DOHH2 (cell line): ENCODE measurements at regions not wholly inside any gene's neighbourhood (a gene's known extent, or its start where the extent isn't known, plus 50 kb on each side); places are given as distances from the start of the nearest gene placed in this dataset.

ENCODE experiments used
- CTCF ChIP-seq: fragments of 200-600 bp; sonication (generic); IDR thresholded peaks from one replicate; pipeline ENCODE4 v1.5.1; 2014; ENCODE audit warnings: antibody characterized with exemption, mild to moderate bottlenecking, low read depth, low read length; ENCODE audit not compliant: poor library complexity, severe bottlenecking
- EZH2phosphoT487 ChIP-seq: fragments of 200-600 bp; sonication (generic); IDR thresholded peaks from 2 replicates; pipeline ENCODE4 v1.6.1; 2017; ENCODE audit warnings: borderline replicate concordance, mild to moderate bottlenecking, antibody characterized with exemption, low read length, moderate library complexity, mixed read lengths

- TF ChIP-seq CTCF: no peak
- TF ChIP-seq EZH2phosphoT487: no peak
These were observed 251.1 kb downstream of the INHBA start for GRCh38 chr7:41451826-41452225.
